GM13977 (cell line): ENCODE measurements at regions not wholly inside any gene's neighbourhood (a gene's known extent, or its start where the extent isn't known, plus 50 kb on each side); places are given as distances from the start of the nearest gene placed in this dataset.

Source experiments
- DNase-seq: peaks from one replicate; pipeline ENCODE4 v3.0.0; 2012; ENCODE audit warnings: low spot score
- in situ Hi-C: fragments of 300-500 bp; cut with MboI; formaldehyde crosslinking; loops from one replicate; pipeline ENCODE4 v1.12.0; 2022; ENCODE audit warnings: low sequenced_read_pairs, low pct_unique_long_range_greater_than_20kb, mixed read lengths, inconsistent platforms; ENCODE audit not compliant: unreplicated experiment
- TF ChIP-seq, protein P1 (sequence below): IDR thresholded peaks from 2 replicates; pipeline ENCODE4 v1.5.1; 2012; ENCODE audit warnings: mild to moderate bottlenecking, control low read depth; ENCODE audit not compliant: insufficient read depth; ENCODE audit errors: extremely low read depth, missing control alignments

DNA sequence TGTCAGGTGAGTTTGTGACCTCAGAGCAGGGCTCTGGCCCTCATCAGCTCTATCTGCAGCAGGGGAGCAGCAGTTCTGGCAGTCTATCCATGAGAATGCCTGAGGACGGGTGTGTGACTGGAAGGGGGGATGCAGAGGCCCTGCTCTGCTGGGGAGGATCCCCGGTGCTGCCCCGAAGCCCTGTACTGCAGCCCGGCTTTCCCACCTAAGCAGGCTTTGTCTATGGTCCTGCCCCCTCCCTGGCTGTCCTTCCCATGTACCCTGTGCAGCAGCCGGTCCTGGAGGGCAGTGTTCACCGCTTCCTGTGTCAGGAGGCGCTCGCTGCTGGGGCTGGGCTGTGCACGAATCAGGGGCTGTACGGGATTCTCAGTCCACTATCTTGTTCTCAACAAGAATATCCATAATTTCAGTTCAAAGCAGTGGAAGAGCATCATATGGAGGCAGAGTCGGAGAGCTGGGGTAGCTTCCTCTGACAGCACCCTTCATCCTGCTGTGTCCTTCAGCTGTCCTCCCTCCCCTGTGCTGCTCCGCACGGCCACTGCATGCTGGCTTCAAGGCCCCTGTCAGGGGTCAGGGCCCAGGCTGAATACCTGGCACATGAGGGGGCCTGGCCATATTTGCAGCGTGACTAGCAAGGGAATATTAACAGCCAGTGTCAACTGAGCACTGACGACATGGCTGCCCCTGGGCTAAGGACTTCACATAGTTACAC is 125.2 kb downstream of the CTTN start:
- TF ChIP-seq, protein P1, sequence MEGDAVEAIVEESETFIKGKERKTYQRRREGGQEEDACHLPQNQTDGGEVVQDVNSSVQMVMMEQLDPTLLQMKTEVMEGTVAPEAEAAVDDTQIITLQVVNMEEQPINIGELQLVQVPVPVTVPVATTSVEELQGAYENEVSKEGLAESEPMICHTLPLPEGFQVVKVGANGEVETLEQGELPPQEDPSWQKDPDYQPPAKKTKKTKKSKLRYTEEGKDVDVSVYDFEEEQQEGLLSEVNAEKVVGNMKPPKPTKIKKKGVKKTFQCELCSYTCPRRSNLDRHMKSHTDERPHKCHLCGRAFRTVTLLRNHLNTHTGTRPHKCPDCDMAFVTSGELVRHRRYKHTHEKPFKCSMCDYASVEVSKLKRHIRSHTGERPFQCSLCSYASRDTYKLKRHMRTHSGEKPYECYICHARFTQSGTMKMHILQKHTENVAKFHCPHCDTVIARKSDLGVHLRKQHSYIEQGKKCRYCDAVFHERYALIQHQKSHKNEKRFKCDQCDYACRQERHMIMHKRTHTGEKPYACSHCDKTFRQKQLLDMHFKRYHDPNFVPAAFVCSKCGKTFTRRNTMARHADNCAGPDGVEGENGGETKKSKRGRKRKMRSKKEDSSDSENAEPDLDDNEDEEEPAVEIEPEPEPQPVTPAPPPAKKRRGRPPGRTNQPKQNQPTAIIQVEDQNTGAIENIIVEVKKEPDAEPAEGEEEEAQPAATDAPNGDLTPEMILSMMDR: no peak
- DNase-seq: no peak
- in situ Hi-C loops: no loop called here

DNA sequence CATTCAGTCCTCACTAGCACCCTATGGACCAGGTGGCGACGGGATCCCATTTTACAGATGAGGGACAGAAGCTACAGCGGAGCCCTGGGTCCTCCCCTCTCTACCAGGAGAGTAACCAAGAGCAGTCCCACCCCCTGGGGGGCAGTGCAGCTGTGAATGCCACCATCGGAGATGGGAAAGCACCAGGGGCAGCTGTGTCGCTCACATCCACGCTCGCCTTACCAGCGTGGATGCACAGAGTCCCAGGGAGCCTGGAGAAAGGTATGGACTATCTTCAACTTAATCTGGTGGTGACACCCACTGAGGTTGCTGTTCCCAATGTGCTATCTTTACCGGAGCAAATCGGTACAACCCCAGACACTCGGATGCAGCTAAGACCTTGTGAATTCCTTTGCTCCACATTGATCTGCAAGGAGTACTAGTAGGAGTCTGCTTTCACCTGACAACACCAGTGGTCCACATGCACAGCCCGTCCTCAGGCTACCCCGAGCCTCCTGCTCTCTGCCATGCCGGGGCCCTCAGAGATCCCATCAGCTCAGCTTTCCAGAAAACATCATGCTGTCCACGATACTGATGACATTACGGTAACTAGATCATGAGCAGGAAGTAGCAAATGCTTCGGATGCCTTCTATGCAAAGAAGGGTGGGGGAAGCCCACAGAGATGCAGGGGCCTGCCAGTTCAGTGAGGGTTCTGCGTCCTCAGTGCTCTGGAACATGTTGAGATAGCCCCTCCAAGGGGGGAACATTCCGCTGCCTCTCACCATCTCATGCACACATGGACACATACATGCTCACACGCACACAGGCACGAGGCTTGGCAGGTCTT is 126.0 kb downstream of the CTTN start:
- TF ChIP-seq, protein P1: no peak
- no peak for DNase-seq
- in situ Hi-C loops: no loop called here

DNA sequence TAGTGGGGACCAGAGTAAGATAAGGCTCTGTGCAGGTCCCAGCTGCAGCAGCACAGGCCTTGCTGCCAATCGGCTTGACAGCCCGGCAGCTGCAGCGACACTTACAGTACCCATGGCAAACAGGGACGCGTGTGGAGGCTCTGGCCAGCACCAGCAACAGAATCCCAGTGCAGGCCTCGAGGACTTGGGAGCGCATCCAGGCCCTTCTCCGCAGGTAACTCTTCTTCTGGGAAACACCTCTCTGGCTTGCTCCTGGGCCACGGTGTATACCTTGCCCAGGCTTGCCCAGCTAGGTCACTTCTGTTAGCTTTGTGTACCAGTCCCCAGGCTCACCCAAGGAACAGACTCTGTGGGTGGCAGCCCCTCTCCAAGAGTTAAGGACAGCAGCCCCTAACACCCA is 126.7 kb downstream of the CTTN start:
- in situ Hi-C loops: no loop called here
- DNase-seq: no peak

DNA sequence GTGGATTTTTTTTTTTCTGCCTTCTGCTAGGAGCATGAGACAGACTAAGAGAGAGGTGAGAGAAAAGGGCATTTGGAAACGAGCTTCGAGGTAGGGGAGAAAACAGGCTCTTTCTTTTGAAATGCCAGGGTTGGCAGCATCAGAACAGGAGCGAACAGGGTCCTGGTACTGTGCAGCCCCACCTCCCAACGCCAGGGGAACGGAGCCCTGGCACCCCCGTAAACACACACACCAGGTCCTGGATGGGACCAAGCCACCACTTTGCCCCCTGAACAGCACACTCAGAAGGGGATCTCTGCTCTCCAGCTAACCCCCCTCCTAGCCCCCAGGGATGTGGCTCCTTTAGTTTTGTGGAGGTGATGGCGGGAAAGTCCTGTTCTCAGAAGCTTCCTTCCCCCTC is 127.1 kb downstream of the CTTN start:
- TF ChIP-seq, protein P1: no peak
- no peak for DNase-seq
- in situ Hi-C loops: no loop called here

More for the DNA sequence above, 126.7 kb downstream of the CTTN start:
- TF ChIP-seq, protein P1: no peak

DNA sequence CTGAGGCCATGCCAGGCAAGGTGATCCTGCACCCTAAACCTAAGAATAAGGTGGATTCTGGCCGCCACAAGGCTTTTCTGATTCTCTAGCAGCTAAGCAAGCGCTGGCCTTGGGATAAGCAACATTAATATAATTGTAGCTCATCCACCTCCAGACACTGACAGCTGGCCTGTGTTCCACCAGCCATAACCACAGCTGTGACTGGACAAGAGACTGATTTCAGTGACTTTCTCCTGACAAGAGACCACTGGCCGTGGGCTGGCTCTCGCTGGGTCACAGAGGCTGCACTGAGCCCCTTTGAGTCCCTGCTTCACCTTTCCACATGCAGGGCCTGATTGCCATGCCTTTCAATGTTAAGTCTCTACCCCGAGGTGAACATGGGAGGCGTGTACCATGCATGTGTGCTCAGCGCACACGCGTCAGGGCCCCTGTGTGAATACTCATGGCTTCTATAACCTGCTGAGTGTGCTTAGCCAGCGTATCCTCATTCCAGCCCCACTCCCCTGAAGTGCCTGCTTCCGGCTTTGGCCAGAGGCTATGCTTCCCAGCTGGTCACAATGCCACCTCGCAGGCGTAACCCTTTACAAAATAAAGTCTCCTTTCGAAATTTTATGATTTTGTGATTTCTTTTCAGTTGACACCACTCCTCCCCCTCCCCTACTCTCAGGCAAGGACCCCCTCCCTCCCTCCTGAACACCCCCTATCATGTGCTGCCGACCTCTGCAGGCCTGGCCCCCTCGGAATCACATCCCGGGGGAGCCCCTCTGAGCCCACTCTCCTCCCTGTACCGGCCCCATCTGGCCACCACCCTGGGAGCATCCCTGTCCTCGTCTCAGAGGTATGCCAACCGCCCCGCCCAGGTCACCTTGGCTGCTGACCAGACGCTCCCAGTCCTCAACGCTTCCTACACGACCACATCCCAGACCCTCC is 128.1 kb downstream of the CTTN start:
- DNase-seq: no peak
- in situ Hi-C loops: no loop called here
- TF ChIP-seq, protein P1: no peak

DNA sequence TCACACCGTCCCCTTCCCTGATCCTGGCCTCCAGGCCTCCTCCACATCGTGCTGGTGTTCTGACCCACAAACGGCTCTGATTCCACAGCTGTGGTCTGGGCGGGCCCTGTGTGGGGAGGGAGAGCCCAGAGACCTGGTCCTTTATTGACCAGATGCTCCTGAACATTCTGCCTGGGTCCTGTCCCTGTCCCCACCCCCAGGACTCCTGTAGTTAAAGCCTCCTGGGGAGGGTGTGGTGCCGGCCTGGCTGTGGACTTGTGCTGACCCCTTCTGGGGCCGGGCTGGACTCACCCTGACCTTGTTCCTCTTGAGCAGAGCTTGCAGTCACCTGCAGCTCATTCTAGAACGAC is 128.7 kb downstream of the CTTN start:
- DNase-seq: no peak
- TF ChIP-seq, protein P1: no peak
- in situ Hi-C loops: no loop called here
